Endothelial cell (in vitro differentiated cells): ENCODE measurements at regions not wholly inside any gene's neighbourhood (a gene's known extent, or its start where the extent isn't known, plus 50 kb on each side); places are given as distances from the start of the nearest gene placed in this dataset.

ENCODE experiments used
- DNase-seq: peaks from one replicate; pipeline ENCODE4 v3.0.0; 2021; ENCODE audit warnings: low spot score
- H3K27ac Mint-ChIP-seq: one replicate; pipeline ENCODE4 v1.8.0; 2021; ENCODE audit warnings: mixed read lengths, inconsistent platforms; ENCODE audit not compliant: unreplicated experiment
- H3K27me3 Mint-ChIP-seq: one replicate; pipeline ENCODE4 v1.8.0; 2021; ENCODE audit warnings: mild to moderate bottlenecking, moderate library complexity, mixed read lengths, inconsistent platforms; ENCODE audit not compliant: unreplicated experiment
- H3K36me3 Mint-ChIP-seq: one replicate; pipeline ENCODE4 v1.8.0; 2021; ENCODE audit warnings: mild to moderate bottlenecking, low read depth, mixed read lengths, inconsistent platforms; ENCODE audit not compliant: unreplicated experiment
- H3K4me1 Mint-ChIP-seq: one replicate; pipeline ENCODE4 v1.8.0; 2021; ENCODE audit warnings: mild to moderate bottlenecking, mixed read lengths, inconsistent platforms; ENCODE audit not compliant: unreplicated experiment
- H3K4me3 Mint-ChIP-seq: one replicate; pipeline ENCODE4 v1.8.0; 2021; ENCODE audit warnings: mild to moderate bottlenecking, mixed read lengths, inconsistent platforms; ENCODE audit not compliant: unreplicated experiment
- H3K9me3 Mint-ChIP-seq: one replicate; pipeline ENCODE4 v1.8.0; 2021; ENCODE audit warnings: mixed read lengths, inconsistent platforms; ENCODE audit not compliant: unreplicated experiment
- TF ChIP-seq, protein P1 (sequence below): fragments of 200-600 bp; sonication (generic); IDR thresholded peaks from one replicate; pipeline ENCODE4 v1.5.0; 2021; ENCODE audit warnings: antibody characterized with exemption; ENCODE audit not compliant: unreplicated experiment

DNA sequence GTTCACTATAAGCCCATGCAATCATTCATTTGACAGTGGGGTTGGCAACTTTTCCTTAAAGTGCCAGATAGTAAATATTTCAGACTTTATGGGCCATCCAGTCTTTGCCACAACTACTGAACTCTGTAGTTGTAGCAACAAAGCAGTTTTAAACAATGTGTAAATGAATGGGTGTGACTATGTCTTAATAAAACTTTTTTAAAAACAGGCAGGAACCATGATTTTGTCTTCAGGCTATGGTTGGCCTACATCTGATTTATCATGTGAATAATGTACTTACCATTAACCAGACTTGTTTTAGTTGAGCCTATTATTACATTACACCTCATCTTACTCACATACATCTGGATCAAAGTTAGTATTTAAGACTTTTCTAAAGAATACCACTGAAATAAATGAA, 361.6 kb downstream of the GABRG2 start:
- no peak for DNase-seq
- Mint-ChIP-seq H3K9me3 (no peaks in the 10 kb centered on the region), H3K27ac (no peak overlapping the region), H3K4me1 (no peaks in the 10 kb centered on the region), H3K4me3 (no peak overlapping the region), H3K36me3 (no peaks in the 10 kb centered on the region), H3K27me3 (no peaks in the 10 kb centered on the region)
- TF ChIP-seq, protein P1, sequence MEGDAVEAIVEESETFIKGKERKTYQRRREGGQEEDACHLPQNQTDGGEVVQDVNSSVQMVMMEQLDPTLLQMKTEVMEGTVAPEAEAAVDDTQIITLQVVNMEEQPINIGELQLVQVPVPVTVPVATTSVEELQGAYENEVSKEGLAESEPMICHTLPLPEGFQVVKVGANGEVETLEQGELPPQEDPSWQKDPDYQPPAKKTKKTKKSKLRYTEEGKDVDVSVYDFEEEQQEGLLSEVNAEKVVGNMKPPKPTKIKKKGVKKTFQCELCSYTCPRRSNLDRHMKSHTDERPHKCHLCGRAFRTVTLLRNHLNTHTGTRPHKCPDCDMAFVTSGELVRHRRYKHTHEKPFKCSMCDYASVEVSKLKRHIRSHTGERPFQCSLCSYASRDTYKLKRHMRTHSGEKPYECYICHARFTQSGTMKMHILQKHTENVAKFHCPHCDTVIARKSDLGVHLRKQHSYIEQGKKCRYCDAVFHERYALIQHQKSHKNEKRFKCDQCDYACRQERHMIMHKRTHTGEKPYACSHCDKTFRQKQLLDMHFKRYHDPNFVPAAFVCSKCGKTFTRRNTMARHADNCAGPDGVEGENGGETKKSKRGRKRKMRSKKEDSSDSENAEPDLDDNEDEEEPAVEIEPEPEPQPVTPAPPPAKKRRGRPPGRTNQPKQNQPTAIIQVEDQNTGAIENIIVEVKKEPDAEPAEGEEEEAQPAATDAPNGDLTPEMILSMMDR: no peak

DNA sequence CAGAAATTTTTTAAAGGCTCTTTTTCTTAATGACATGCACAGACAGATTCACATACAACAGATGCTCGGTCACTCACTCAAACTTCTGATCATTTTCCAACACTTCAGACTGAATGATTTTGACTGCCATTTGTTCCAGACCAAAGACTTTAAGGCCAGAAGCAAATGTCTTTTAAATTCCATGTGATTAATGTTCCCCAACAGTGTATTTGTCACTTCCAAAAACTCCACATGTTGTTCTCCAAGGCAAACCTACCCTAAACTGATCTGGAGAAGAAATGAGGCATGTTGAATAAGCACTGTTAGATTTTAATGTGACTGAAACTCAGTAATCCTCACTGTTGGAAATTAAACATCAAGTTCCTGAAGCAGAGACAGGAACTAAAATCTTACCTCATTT, 366.7 kb downstream of the GABRG2 start:
- no peaks in the 10 kb centered on the region for H3K4me1 Mint-ChIP-seq
- no peaks in the 10 kb centered on the region for H3K9me3 Mint-ChIP-seq
- no peaks in the 10 kb centered on the region for H3K36me3 Mint-ChIP-seq
- DNase-seq: no peak
- no peak overlapping the region for H3K4me3 Mint-ChIP-seq
- H3K27me3 Mint-ChIP-seq: no peaks in the 10 kb centered on the region
- no peak overlapping the region for H3K27ac Mint-ChIP-seq
- TF ChIP-seq, protein P1: no peak

DNA sequence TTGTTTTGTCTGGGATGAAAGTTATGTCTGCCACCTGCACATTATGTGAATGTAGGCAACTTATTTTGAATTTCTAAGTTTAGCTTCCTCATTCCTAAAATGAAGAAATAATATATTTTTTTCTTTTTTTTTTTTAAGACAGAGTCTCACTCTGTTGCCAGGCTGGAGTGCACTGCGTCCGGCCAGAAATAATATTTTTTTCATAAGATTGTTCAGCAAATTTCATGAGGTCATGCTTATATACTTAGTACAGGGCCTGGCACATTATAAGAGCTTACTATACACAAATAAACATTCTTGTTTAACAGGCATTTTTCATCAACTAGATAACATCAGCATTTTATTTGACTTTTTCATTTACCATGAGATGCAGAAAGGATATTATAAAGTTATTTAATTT, 368.5 kb downstream of the GABRG2 start:
- TF ChIP-seq, protein P1: no peak
- Mint-ChIP-seq H3K4me1 (no peaks in the 10 kb centered on the region), H3K4me3 (no peak overlapping the region), H3K9me3 (no peaks in the 10 kb centered on the region), H3K27me3 (peaks cover 1% of the 10 kb centered on the region), H3K27ac (no peak overlapping the region), H3K36me3 (no peaks in the 10 kb centered on the region)
- no peak for DNase-seq

DNA sequence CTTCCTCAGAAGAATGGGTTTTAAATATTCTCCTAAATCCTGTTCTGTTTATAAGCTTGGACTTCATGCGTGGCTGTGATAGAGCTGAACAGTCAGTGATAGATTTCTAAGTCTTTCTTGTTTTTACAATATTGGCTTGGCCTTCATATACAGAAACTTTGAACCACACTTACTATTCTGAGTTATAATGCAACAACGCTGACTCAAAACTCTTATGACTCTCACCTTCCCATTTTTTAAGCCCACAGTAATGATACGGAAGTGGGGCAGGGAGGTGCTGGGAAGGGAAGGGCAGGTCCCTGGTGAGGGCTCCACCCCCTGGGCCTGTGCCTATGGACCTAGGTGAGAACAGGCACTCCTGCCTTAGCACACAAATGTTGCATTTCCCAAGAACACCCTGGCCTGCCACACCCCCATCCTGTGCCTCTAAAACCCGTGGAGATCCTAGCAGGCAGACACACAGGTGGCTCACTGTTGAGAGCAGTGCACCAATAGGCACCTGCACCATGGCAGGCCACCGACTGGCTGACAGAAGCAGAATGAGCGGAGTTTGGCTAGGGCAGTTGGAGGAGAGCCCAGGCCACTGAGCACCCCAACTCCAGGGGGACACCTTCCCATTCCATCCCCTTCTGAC, 376.7 kb downstream of the GABRG2 start:
- Mint-ChIP-seq H3K27ac (no peak overlapping the region), H3K4me3 (no peak overlapping the region), H3K27me3 (peaks cover 1% of the 10 kb centered on the region), H3K4me1 (no peaks in the 10 kb centered on the region), H3K36me3 (no peaks in the 10 kb centered on the region), H3K9me3 (no peaks in the 10 kb centered on the region)
- DNase-seq: no peak
- TF ChIP-seq, protein P1: no peak

DNA sequence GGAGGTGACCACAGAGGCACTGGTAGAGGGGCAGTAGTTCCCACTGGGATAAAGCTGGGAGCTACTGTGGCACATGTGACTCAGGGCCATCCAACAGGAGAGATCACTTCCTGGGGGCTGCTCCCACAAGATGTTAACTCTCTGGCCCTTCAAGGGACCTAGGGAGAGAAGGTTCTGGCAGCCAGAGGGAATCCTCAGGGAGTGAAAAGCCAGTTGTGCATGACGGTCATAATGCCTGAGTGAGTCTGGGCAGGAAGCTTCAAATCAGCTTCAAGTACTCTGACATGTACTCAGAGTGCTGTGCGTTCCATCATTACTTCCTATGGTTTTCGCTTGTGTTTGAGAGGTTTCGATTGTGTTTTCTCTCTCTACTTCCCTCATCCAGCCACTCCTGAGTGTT, 388.5 kb downstream of the GABRG2 start:
- DNase-seq: no peak
- no peaks in the 10 kb centered on the region for H3K4me1 Mint-ChIP-seq
- H3K4me3 Mint-ChIP-seq: no peak overlapping the region
- no peaks in the 10 kb centered on the region for H3K27me3 Mint-ChIP-seq
- no peak overlapping the region for H3K27ac Mint-ChIP-seq
- no peaks in the 10 kb centered on the region for H3K36me3 Mint-ChIP-seq
- H3K9me3 Mint-ChIP-seq: peaks cover 8% of the 10 kb centered on the region
- TF ChIP-seq, protein P1: no peak
